ENCODE measurements at regions not wholly inside any gene's neighbourhood (a gene's known extent, or its start where the extent isn't known, plus 50 kb on each side); places are given as distances from the start of the nearest gene placed in this dataset.
"Not testable (repeated sequence)": the region's sequence is repeated elsewhere in the genome, so short reads cannot be mapped to it uniquely, and the experiment has no call there.

DNA sequence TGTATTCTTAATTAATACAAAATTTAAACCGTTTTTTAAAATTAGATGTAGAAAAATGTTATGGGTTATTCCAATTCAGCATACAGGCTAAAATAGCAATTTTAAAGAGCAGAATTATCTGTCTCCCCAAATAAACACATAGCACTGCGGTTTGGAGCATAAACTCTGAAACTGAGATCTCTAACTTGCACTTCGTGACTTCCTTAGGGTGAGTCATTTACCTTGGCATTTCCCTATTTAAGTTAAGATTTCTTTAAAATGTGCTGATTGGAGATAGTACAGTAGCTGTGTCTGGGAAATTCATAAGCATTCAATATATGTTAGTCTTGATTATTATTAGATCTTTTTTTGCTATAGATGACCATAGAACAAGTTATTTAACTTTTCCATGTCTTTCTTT is 143.8 kb downstream of the KDM5D start:
- DNase-seq (ENCODE audit: extremely low spot score) = no peak
- ChIA-PET POLR2A (no interaction called here), CTCF (no interaction called here)
- TF ChIP-seq CTCF (IDR thresholded peaks at IDR 0.05; ENCODE audit: control extremely low read depth, extremely low read depth, low read depth, missing control alignments) = no peak

- ChIA-PET POLR2A (no interaction called here), CTCF (no interaction called here)
- DNase-seq (ENCODE audit: extremely low spot score) = no peak
- TF ChIP-seq CTCF (IDR thresholded peaks at IDR 0.05; ENCODE audit: control extremely low read depth, extremely low read depth, low read depth, missing control alignments) = no peak
Observed at GRCh38 chrY:19590235-19590634, 154.3 kb downstream of the KDM5D start.

GRCh38 chrY:19589664-19590063 is 154.9 kb downstream of the KDM5D start:
- CTCF ChIA-PET = interaction anchor here (1.5 kb wide), 1 partner anchor 16 kb away, joined by 5 read pairs; no protein-coding TSS in a partner anchor
- POLR2A ChIA-PET = no interaction called here
- DNase-seq (ENCODE audit: extremely low spot score) = no peak
- no peak for TF ChIP-seq CTCF (IDR thresholded peaks at IDR 0.05; ENCODE audit: control extremely low read depth, extremely low read depth, low read depth, missing control alignments)

- DNase-seq (ENCODE audit: extremely low spot score) = no peak
- ChIA-PET CTCF (no interaction called here), POLR2A (no interaction called here)
- no peak for TF ChIP-seq CTCF (IDR thresholded peaks at IDR 0.05; ENCODE audit: control extremely low read depth, extremely low read depth, low read depth, missing control alignments)
Observed at GRCh38 chrY:19587311-19587710, 157.2 kb downstream of the KDM5D start.

GRCh38 chrY:19580990-19581389 is 163.5 kb downstream of the KDM5D start:
- CTCF ChIA-PET, POLR2A ChIA-PET: not testable (repeated sequence)

DNA sequence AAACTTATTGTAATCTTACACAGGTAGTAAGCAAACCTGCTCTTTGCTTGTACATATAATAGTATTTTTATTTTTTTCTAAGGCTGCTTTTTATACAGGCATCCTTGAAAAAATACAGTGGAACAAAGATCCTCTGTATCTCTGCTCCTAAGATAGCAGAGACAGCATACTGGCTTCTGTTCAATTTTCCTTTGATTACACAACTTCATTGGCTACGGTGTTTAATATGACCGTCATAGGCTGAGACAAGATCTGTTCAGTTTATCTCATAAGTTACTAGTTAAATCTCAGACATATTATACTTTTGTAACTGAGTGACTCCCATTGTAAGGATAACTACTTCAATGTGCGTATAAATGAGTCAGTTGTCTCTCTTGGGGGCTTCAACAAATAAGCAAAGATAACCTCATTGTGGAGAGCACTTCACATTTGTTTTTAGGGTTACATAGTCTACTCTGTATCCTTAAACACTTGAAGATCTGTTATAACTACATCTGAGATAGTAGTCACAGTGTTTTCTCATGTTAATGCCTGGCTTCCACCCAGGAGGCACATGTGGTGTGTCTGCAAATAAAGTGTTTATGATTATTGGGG is 166.1 kb downstream of the KDM5D start:
- no peak for DNase-seq (ENCODE audit: extremely low spot score)
- POLR2A ChIA-PET = no interaction called here
- CTCF ChIA-PET = no interaction called here
- TF ChIP-seq CTCF (IDR thresholded peaks at IDR 0.05; ENCODE audit: control extremely low read depth, extremely low read depth, low read depth, missing control alignments) = no peak

More at GRCh38 chrY:19580990-19581389, 163.5 kb downstream of the KDM5D start:
- not testable (repeated sequence) for DNase-seq (ENCODE audit: extremely low spot score)

DNA sequence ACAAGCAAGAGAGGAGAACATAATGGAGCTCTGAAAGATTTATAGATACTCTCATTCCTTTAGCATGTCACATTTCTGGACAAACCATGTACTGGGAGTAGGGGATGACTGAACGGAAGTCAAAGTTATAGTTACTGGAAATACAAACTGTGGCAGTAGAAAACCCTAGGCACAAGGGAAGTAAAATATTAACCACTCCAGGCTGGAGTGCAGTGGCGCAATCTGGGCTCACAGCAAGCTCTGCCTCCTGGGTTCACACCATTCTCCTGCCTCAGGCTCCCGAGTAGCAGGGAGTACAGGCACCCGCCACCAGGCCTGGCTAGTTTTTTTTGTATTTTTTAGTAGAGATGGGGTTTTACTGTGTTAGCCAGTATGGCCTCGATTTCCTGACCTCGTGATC is 167.3 kb downstream of the KDM5D start:
- CTCF ChIA-PET = no interaction called here
- no peak for TF ChIP-seq CTCF (IDR thresholded peaks at IDR 0.05; ENCODE audit: control extremely low read depth, extremely low read depth, low read depth, missing control alignments)
- POLR2A ChIA-PET = no interaction called here
- DNase-seq (ENCODE audit: extremely low spot score) = no peak
